ENCODE measurements at regions not wholly inside any gene's neighbourhood (a gene's known extent, or its start where the extent isn't known, plus 50 kb on each side); places are given as distances from the start of the nearest gene placed in this dataset.
"Not testable (repeated sequence)": the region's sequence is repeated elsewhere in the genome, so short reads cannot be mapped to it uniquely, and the experiment has no call there.

DNA sequence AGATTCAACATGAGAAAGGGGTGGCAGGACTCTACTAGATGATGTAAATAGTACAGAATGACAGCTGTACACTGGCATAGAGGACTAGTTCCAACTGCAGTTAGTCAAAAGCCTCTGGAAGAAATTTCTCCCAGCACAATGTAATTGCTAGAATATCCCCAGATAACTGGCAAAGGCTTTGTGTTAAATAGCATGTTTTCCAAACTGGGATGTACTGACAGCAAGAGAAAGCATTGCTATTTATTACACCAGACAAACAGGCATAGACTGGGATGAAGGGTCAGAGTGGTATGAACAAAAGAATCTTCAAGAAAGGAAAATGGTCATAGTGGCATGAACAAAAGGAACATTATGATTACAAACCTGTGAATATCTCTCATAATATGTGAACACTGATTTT lies 115.9 kb upstream of the CXADR start:
- H2AFZ ChIP-seq = no peak overlapping the region
- no peak for DNase-seq
- no peaks in the 10 kb centered on the region for H3K9me3 ChIP-seq (ENCODE audit: low read depth)
- in situ Hi-C loops (cut with MboI) = no loop called here
- no peaks in the 10 kb centered on the region for H3K9me2 ChIP-seq (ENCODE audit: insufficient read depth)
- H3K36me3 ChIP-seq (ENCODE audit: low read depth) = no peaks in the 10 kb centered on the region
- peaks cover 6% of the 10 kb centered on the region for H3K27me3 ChIP-seq (replicated peaks; ENCODE audit: insufficient read depth)
- no peaks in the 10 kb centered on the region for H3K79me2 ChIP-seq (ENCODE audit: insufficient read depth)
- no peak overlapping the region for H3K4me3 ChIP-seq
- H3K27ac ChIP-seq = no peak overlapping the region
- no peaks in the 10 kb centered on the region for H3F3A ChIP-seq (ENCODE audit: insufficient read depth)
- H3K4me2 ChIP-seq (ENCODE audit: unreplicated experiment) = no peak overlapping the region
- no peak for TF ChIP-seq EZH2 (IDR thresholded peaks at IDR 0.05; ENCODE audit: insufficient read depth, poor library complexity, severe bottlenecking)
- TF ChIP-seq EZH2phosphoT487 (IDR thresholded peaks at IDR 0.05; ENCODE audit: insufficient read depth, low read depth) = no peak
- H4K20me1 ChIP-seq (ENCODE audit: insufficient read depth) = no peaks in the 10 kb centered on the region
- H3K4me1 ChIP-seq (ENCODE audit: insufficient read depth) = no peaks in the 10 kb centered on the region
- H3K9ac ChIP-seq = no peak overlapping the region

DNA sequence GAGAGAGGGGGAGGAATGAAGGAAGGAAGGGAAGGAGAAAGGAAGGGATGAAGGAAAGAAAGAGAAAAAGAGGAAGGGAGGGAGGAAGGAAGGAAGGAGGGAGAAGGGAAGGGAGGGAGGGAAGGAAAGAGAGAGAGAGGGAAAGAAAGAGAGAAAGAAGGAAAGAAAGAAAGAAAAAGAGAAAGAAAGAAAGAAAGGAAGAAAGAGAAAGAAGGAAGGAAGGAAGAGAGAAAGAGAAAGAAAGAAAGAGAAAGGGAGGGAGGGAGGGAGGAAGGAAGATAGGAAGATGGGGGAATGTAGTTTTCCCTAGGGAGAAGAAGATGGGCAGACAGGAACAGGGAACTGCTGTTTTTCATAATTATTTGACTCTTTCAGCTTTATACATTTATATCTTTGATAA lies 115.1 kb upstream of the CXADR start:
- Histone ChIP-seq H3K79me2 (ENCODE audit: insufficient read depth) (no peaks in the 10 kb centered on the region), H3K36me3 (ENCODE audit: low read depth) (no peaks in the 10 kb centered on the region), H3K4me2 (ENCODE audit: unreplicated experiment) (no peak overlapping the region), H3K9me2 (ENCODE audit: insufficient read depth) (no peaks in the 10 kb centered on the region), H2AFZ (no peak overlapping the region), H4K20me1 (ENCODE audit: insufficient read depth) (no peaks in the 10 kb centered on the region), H3K27ac (no peak overlapping the region), H3K9me3 (ENCODE audit: low read depth) (no peaks in the 10 kb centered on the region), H3K4me3 (no peak overlapping the region), H3F3A (ENCODE audit: insufficient read depth) (0 out of 2 replicates have a peak, but pooled peaks cover 3% of the 10 kb centered on the region), H3K4me1 (ENCODE audit: insufficient read depth) (no peaks in the 10 kb centered on the region), H3K9ac (no peak overlapping the region), H3K27me3 (replicated peaks; ENCODE audit: insufficient read depth) (peaks cover 6% of the 10 kb centered on the region)
- TF ChIP-seq EZH2 (IDR thresholded peaks at IDR 0.05; ENCODE audit: insufficient read depth, poor library complexity, severe bottlenecking) (no peak), EZH2phosphoT487 (IDR thresholded peaks at IDR 0.05; ENCODE audit: insufficient read depth, low read depth) (no peak)
- no peak for DNase-seq
- in situ Hi-C loops (cut with MboI) = no loop called here

- H4K20me1 ChIP-seq (ENCODE audit: insufficient read depth); H3K9ac ChIP-seq; DNase-seq; H2AFZ ChIP-seq; H3K36me3 ChIP-seq (ENCODE audit: low read depth); H3K4me2 ChIP-seq (ENCODE audit: unreplicated experiment); H3K27ac ChIP-seq; H3K27me3 ChIP-seq (replicated peaks; ENCODE audit: insufficient read depth); H3K9me2 ChIP-seq (ENCODE audit: insufficient read depth); H3K79me2 ChIP-seq (ENCODE audit: insufficient read depth); H3K9me3 ChIP-seq (ENCODE audit: low read depth); H3K4me1 ChIP-seq (ENCODE audit: insufficient read depth); H3F3A ChIP-seq (ENCODE audit: insufficient read depth); H3K4me3 ChIP-seq; in situ Hi-C loops (cut with MboI): not testable (repeated sequence)
- WGBS, 2 experiments (ENCODE audit: low coverage in 1 of 2, low lambda C conversion rate in 2 of 2, missing lambda C conversion rate in 2 of 2) = 53 to 55% methylated on average over 4 of the region's 4 CpGs
Observed at GRCh38 chr21:17398954-17399353, 113.9 kb upstream of the CXADR start.

DNA sequence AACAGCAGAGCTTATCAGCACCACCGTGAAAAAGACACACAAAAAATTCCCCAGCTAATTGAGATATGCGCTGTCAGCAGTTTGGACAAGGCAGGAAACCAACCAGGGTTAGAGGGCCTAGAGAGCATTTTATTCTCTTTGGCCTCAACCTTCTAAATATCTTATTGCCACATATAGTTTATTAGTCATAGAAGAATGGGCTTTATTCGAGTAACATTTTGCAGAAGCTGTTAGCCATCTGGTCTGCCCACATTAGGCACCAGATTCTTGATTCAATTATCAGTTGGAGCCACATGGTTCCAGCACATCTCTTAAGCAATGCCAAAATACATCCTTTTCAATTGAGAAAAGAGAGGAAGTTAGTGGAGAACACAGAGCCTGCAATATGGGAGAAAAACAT lies 109.9 kb upstream of the CXADR start:
- Histone ChIP-seq H3K9me3 (ENCODE audit: low read depth) (no peaks in the 10 kb centered on the region), H3K9me2 (ENCODE audit: insufficient read depth) (no peaks in the 10 kb centered on the region)
- peak; percentile 53 for DNase-seq

DNA sequence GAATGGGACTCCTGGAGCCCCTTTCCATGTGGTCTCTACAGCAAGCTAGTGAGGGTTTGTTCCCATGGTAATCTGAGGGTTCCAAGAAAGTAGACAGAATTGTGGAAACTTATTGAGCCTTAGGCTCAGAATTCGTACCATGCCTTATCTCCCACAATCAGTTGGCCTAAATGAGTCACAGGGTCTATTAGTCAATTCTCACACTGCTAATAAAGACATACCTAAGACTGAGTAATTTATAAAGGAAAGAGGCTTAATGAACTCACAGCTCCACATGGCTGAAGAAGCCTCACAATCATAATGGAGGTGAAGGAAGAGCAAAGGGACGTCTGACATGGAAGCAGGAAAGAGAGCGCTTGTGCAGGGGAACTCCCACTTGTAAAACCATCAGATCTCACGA lies 106.6 kb upstream of the CXADR start:
- H3K27ac ChIP-seq = no peak overlapping the region
- in situ Hi-C loops (cut with MboI) = no loop called here
- peaks cover 12% of the 10 kb centered on the region for H3K27me3 ChIP-seq (replicated peaks; ENCODE audit: insufficient read depth)
- WGBS, 2 experiments (ENCODE audit: low coverage in 1 of 2, low lambda C conversion rate in 2 of 2, missing lambda C conversion rate in 2 of 2) = 53 to 56% methylated on average over 4 of the region's 4 CpGs
- no peak for DNase-seq
- H2AFZ ChIP-seq = no peak overlapping the region
- H3K79me2 ChIP-seq (ENCODE audit: insufficient read depth) = no peaks in the 10 kb centered on the region
- TF ChIP-seq EZH2 (IDR thresholded peaks at IDR 0.05; ENCODE audit: insufficient read depth, poor library complexity, severe bottlenecking) (no peak), EZH2phosphoT487 (IDR thresholded peaks at IDR 0.05; ENCODE audit: insufficient read depth, low read depth) (no peak)
- no peaks in the 10 kb centered on the region for H3K4me1 ChIP-seq (ENCODE audit: insufficient read depth)
- H3K9me3 ChIP-seq (ENCODE audit: low read depth) = no peaks in the 10 kb centered on the region
- 0 out of 2 replicates have a peak, but pooled peaks cover 6% of the 10 kb centered on the region for H3F3A ChIP-seq (ENCODE audit: insufficient read depth)
- no peak overlapping the region for H3K4me2 ChIP-seq (ENCODE audit: unreplicated experiment)
- H3K9ac ChIP-seq = no peak overlapping the region
- H3K36me3 ChIP-seq (ENCODE audit: low read depth) = no peaks in the 10 kb centered on the region
- no peaks in the 10 kb centered on the region for H3K9me2 ChIP-seq (ENCODE audit: insufficient read depth)
- H4K20me1 ChIP-seq (ENCODE audit: insufficient read depth) = no peaks in the 10 kb centered on the region
- no peak overlapping the region for H3K4me3 ChIP-seq

More for the DNA sequence above, 109.9 kb upstream of the CXADR start:
- in situ Hi-C loops (cut with MboI) = no loop called here
- Histone ChIP-seq H3K36me3 (ENCODE audit: low read depth) (no peaks in the 10 kb centered on the region), H3K9ac (no peak overlapping the region), H3K79me2 (ENCODE audit: insufficient read depth) (no peaks in the 10 kb centered on the region), H3K4me1 (ENCODE audit: insufficient read depth) (no peaks in the 10 kb centered on the region), H3K27ac (no peak overlapping the region), H3K27me3 (replicated peaks; ENCODE audit: insufficient read depth) (no peaks in the 10 kb centered on the region; the same call in none of the 2 replicates), H3K4me2 (ENCODE audit: unreplicated experiment) (no peak overlapping the region), H4K20me1 (ENCODE audit: insufficient read depth) (no peaks in the 10 kb centered on the region), H3F3A (ENCODE audit: insufficient read depth) (0 out of 2 replicates have a peak, but pooled peaks cover 6% of the 10 kb centered on the region), H2AFZ (no peak overlapping the region), H3K4me3 (no peak overlapping the region)
- TF ChIP-seq EZH2phosphoT487 (IDR thresholded peaks at IDR 0.05; ENCODE audit: insufficient read depth, low read depth) = no peak
- TF ChIP-seq EZH2 (IDR thresholded peaks at IDR 0.05; ENCODE audit: insufficient read depth, poor library complexity, severe bottlenecking) = no peak
- WGBS, 2 experiments (ENCODE audit: low coverage in 1 of 2, low lambda C conversion rate in 2 of 2, missing lambda C conversion rate in 2 of 2) = 30 to 31% methylated on average over 3 of the region's 3 CpGs

Measured in GM23248 (cell line).